SK-N-SH (cell line): ENCODE measurements at regions not wholly inside any gene's neighbourhood (a gene's known extent, or its start where the extent isn't known, plus 50 kb on each side); places are given as distances from the start of the nearest gene placed in this dataset.

Experiments
- CTCF ChIA-PET: fragments of 300-600, 350-600 bp; formaldehyde crosslinking; extraction: SDS; loops from one replicate; lab custom pipeline; 2021; lab: Yijun Ruan, JAX
- POLR2A ChIA-PET: fragments of 350-600 bp; sonication (Branson Sonifier 250); formaldehyde crosslinking; extraction: SDS; loops from one replicate; lab custom pipeline; 2020; ENCODE audit warnings: antibody characterized with exemption, inconsistent platforms; lab: Yijun Ruan, JAX
- DNase-seq: peaks from one replicate; pipeline ENCODE4 v3.0.0; 2012
- H2AFZ ChIP-seq: fragments of 200-600 bp; sonication (generic); 2 replicates; pipeline ENCODE4 v1.8.1; 2016; ENCODE audit warnings: antibody characterized with exemption, mild to moderate bottlenecking, low read depth
- H3F3A ChIP-seq: fragments of 200-600 bp; sonication (generic); replicated peaks from 2 replicates; pipeline ENCODE3; 2016; ENCODE audit warnings: antibody characterized with exemption, mild to moderate bottlenecking; ENCODE audit not compliant: insufficient read depth
- H3K27ac ChIP-seq, 2 experiments: fragments of 200-500 bp in 1 of 2; fragments of 200-600 bp in 1 of 2; sonication (Bioruptor generic) in 1 of 2; sonication (generic), shearing (Covaris generic) in 1 of 2; 2 replicates each; pipeline versions ENCODE4 v1.5.1 to v1.6.1; 2014 to 2016; ENCODE audit warnings: low read depth in 2 of 2, inconsistent platforms in 1 of 2, low read length in 1 of 2, mild to moderate bottlenecking in 1 of 2, mixed read lengths in 1 of 2
- H3K27me3 ChIP-seq: fragments of 200-600 bp; sonication (generic), shearing (Covaris generic); 2 replicates; pipeline ENCODE4 v1.6.1; 2016; ENCODE audit warnings: mixed run types; ENCODE audit not compliant: insufficient read depth
- H3K36me3 ChIP-seq, 2 experiments: fragments of 200-500 bp in 1 of 2; fragments of 200-600 bp in 1 of 2; sonication (Bioruptor generic) in 1 of 2; sonication (generic) in 1 of 2; replicated peaks in 1 of 2; 2 replicates each; pipeline versions ENCODE3 to v1.5.1; 2014 to 2016; ENCODE audit warnings: low read length in 1 of 2, mild to moderate bottlenecking in 1 of 2; ENCODE audit not compliant: insufficient read depth in 2 of 2, control insufficient read depth in 1 of 2
- H3K4me1 ChIP-seq, 2 experiments: fragments of 200-500 bp in 1 of 2; fragments of 200-600 bp in 1 of 2; sonication (Bioruptor generic) in 1 of 2; sonication (generic), shearing (Covaris generic) in 1 of 2; 2 replicates each; pipeline versions ENCODE4 v1.5.1 to v1.6.1; 2014 to 2016; ENCODE audit warnings: low read depth in 1 of 2, low read length in 1 of 2, mixed run types in 1 of 2; ENCODE audit not compliant: insufficient read depth in 2 of 2, control insufficient read depth in 1 of 2
- H3K4me2 ChIP-seq: fragments of 200-600 bp; sonication (generic), shearing (Covaris generic); 2 replicates; pipeline ENCODE4 v1.6.1; 2017; ENCODE audit warnings: mixed run types
- H3K4me3 ChIP-seq, 2 experiments: fragments of 200-500 bp in 1 of 2; fragments of 200-600 bp in 1 of 2; sonication (Bioruptor generic) in 1 of 2; sonication (generic), shearing (Covaris generic) in 1 of 2; 2 replicates each; pipeline versions ENCODE4 v1.5.1 to v1.8.1; 2014 to 2016; ENCODE audit warnings: low read depth in 2 of 2, inconsistent platforms in 1 of 2, low read length in 1 of 2, mild to moderate bottlenecking in 1 of 2, mixed read lengths in 1 of 2, moderate library complexity in 1 of 2
- H3K79me2 ChIP-seq: fragments of 200-600 bp; sonication (generic); 2 replicates; pipeline ENCODE4 v1.8.1; 2017; ENCODE audit warnings: mild to moderate bottlenecking; ENCODE audit not compliant: insufficient read depth
- H3K9ac ChIP-seq: fragments of 200-600 bp; sonication (generic); 2 replicates; pipeline ENCODE4 v1.6.1; 2017; ENCODE audit warnings: mixed run types
- H3K9me2 ChIP-seq: fragments of 200-600 bp; sonication (generic); 2 replicates; pipeline ENCODE4 v1.6.1; 2017; ENCODE audit warnings: mixed run types
- H3K9me3 ChIP-seq: fragments of 200-600 bp; sonication (generic); 2 replicates; pipeline ENCODE4 v1.6.1; 2017; ENCODE audit warnings: mixed run types, mild to moderate bottlenecking, moderate library complexity
- H4K20me1 ChIP-seq: fragments of 200-600 bp; sonication (generic); 2 replicates; pipeline ENCODE4 v1.6.1; 2017; ENCODE audit warnings: mild to moderate bottlenecking, mixed run types; ENCODE audit not compliant: insufficient read depth
- EP300 ChIP-seq, 2 experiments: IDR thresholded peaks; 2 replicates each; pipeline versions ENCODE4 v1.4.0 to v1.6.1; 2012; ENCODE audit warnings: borderline replicate concordance in 1 of 2, low read depth in 1 of 2, low read length in 1 of 2
- EZH2phosphoT487 ChIP-seq: fragments of 200-600 bp; sonication (generic); IDR thresholded peaks from 2 replicates; pipeline ENCODE4 v1.6.1; 2017; ENCODE audit warnings: low read depth, mixed run types, mild to moderate bottlenecking, antibody characterized with exemption, moderate library complexity, borderline replicate concordance
- FOSL2 ChIP-seq: IDR thresholded peaks from 2 replicates; pipeline ENCODE4 v1.4.0; 2012; ENCODE audit warnings: low read depth, mild to moderate bottlenecking, moderate library complexity, borderline replicate concordance
- FOXJ3 ChIP-seq: sonication (generic); formaldehyde crosslinking; IDR thresholded peaks from 2 replicates; pipeline ENCODE4 v1.5.1; 2020; ENCODE audit warnings: mild to moderate bottlenecking, missing genetic modification reagents
- GABPA ChIP-seq: IDR thresholded peaks from 2 replicates; pipeline ENCODE4 v1.4.0; 2012; ENCODE audit warnings: low read depth, mild to moderate bottlenecking
- GATA2 ChIP-seq: sonication (generic); formaldehyde crosslinking; IDR thresholded peaks from 2 replicates; pipeline ENCODE4 v1.5.0; 2020; ENCODE audit warnings: mild to moderate bottlenecking, missing genetic modification reagents
- JUND ChIP-seq: IDR thresholded peaks from 2 replicates; pipeline ENCODE4 v1.4.0; 2012
- MEF2A ChIP-seq: IDR thresholded peaks from 2 replicates; pipeline ENCODE4 v1.4.0; 2012; ENCODE audit warnings: low read depth, borderline replicate concordance
- PBX3 ChIP-seq: IDR thresholded peaks from 2 replicates; pipeline ENCODE4; 2012
- RAD21 ChIP-seq: IDR thresholded peaks from 2 replicates; pipeline ENCODE4 v1.6.1; 2012; ENCODE audit warnings: mild to moderate bottlenecking, low read length
- RCOR1 ChIP-seq: fragments of 150-350 bp; IDR thresholded peaks from 2 replicates; pipeline ENCODE4 v1.6.1; 2017; ENCODE audit warnings: antibody characterized with exemption, low read length
- SIN3A ChIP-seq: IDR thresholded peaks from 2 replicates; pipeline ENCODE4 v1.6.1; 2012; ENCODE audit warnings: low read depth, mild to moderate bottlenecking, low read length, moderate library complexity, borderline replicate concordance
- TEAD4 ChIP-seq: IDR thresholded peaks from 2 replicates; pipeline ENCODE4 v1.4.0; 2012; ENCODE audit warnings: mild to moderate bottlenecking, borderline replicate concordance; ENCODE audit not compliant: insufficient read depth
- USF1 ChIP-seq: IDR thresholded peaks from 2 replicates; pipeline ENCODE4 v1.4.0; 2012; ENCODE audit warnings: low read depth, borderline replicate concordance
- WGBS: methylation state at CpG from one replicate; pipeline ENCODE4 v1.1.6; 2017; ENCODE audit warnings: low lambda C conversion rate; 5-methylcytosine and 5-hydroxymethylcytosine counted together
- TF ChIP-seq, protein P1 (sequence below): IDR thresholded peaks from 2 replicates; pipeline ENCODE4 v1.6.1; 2012; ENCODE audit warnings: mild to moderate bottlenecking, low read depth, low read length, moderate library complexity

GRCh38 chr5:171635561-171636245, 149.9 kb upstream of the SMIM23 start (continued):
- TF ChIP-seq, protein P1, sequence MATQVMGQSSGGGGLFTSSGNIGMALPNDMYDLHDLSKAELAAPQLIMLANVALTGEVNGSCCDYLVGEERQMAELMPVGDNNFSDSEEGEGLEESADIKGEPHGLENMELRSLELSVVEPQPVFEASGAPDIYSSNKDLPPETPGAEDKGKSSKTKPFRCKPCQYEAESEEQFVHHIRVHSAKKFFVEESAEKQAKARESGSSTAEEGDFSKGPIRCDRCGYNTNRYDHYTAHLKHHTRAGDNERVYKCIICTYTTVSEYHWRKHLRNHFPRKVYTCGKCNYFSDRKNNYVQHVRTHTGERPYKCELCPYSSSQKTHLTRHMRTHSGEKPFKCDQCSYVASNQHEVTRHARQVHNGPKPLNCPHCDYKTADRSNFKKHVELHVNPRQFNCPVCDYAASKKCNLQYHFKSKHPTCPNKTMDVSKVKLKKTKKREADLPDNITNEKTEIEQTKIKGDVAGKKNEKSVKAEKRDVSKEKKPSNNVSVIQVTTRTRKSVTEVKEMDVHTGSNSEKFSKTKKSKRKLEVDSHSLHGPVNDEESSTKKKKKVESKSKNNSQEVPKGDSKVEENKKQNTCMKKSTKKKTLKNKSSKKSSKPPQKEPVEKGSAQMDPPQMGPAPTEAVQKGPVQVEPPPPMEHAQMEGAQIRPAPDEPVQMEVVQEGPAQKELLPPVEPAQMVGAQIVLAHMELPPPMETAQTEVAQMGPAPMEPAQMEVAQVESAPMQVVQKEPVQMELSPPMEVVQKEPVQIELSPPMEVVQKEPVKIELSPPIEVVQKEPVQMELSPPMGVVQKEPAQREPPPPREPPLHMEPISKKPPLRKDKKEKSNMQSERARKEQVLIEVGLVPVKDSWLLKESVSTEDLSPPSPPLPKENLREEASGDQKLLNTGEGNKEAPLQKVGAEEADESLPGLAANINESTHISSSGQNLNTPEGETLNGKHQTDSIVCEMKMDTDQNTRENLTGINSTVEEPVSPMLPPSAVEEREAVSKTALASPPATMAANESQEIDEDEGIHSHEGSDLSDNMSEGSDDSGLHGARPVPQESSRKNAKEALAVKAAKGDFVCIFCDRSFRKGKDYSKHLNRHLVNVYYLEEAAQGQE: no peak
- no peak for TF ChIP-seq GABPA
- no peak for TF ChIP-seq EP300 (IDR thresholded peaks at IDR 0.05; ENCODE audit: borderline replicate concordance in 1 of 2, low read depth in 1 of 2, low read length in 1 of 2)
- TF ChIP-seq EZH2phosphoT487: no peak
- TF ChIP-seq FOSL2: no peak
- no peak for TF ChIP-seq RAD21
- TF ChIP-seq MEF2A: no peak
- no peak for TF ChIP-seq USF1
- TF ChIP-seq FOXJ3 (CRISPR knock-in tag): no peak

GRCh38 chr5:171637811-171638210, 147.8 kb upstream of the SMIM23 start:
- POLR2A ChIA-PET: no interaction called here
- CTCF ChIA-PET: no interaction called here
- Histone ChIP-seq H2AFZ (no peak overlapping the region), H3K9me2 (no peaks in the 10 kb centered on the region), H3K79me2 (no peaks in the 10 kb centered on the region), H3K27me3 (no peaks in the 10 kb centered on the region), H3F3A (no peaks in the 10 kb centered on the region), H3K4me1 (peaks cover 0 to 4% of the 10 kb centered on the region in 2 experiments; a peak in 1 of 4 replicates), H3K4me2 (no peak overlapping the region), H3K9me3 (no peaks in the 10 kb centered on the region)
- 26% methylated on average over 1 of the region's 1 CpG for WGBS
- DNase-seq: no peak
- TF ChIP-seq EZH2phosphoT487 (no peak), RCOR1 (no peak), JUND (no peak), MEF2A (no peak), PBX3 (no peak), SIN3A (no peak), TEAD4 (no peak), GATA2 (CRISPR knock-in tag) (no peak)
- TF ChIP-seq, all 33 proteins: peak for 0
- Histone ChIP-seq H4K20me1 (no peaks in the 10 kb centered on the region), H3K4me3 (no peak overlapping the region), H3K27ac (no peak overlapping the region), H3K9ac (no peak overlapping the region), H3K36me3 (no peaks in the 10 kb centered on the region)
